ENCODE measurements at regions not wholly inside any gene's neighbourhood (a gene's known extent, or its start where the extent isn't known, plus 50 kb on each side); places are given as distances from the start of the nearest gene placed in this dataset.

DNA sequence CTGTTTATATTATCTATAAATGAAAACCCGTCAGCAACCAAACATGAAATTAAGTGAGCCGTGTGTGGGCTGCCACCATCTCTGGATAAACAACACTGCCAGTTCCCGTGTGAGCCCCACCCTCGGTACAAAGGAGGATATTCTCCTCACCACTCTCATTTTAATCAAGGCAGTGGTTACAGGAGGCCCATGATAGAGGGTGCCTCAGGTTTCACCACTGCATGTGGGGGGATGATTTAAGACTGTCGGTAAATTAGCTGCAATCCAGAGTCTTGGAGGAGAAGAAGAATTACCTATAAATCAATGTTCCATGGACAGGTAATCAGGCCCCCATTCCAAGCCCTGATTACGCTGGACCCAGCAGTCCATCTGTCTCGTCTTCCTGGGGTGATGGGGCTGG lies 361.6 kb upstream of the SULF2 start:
- TF ChIP-seq, protein P1, sequence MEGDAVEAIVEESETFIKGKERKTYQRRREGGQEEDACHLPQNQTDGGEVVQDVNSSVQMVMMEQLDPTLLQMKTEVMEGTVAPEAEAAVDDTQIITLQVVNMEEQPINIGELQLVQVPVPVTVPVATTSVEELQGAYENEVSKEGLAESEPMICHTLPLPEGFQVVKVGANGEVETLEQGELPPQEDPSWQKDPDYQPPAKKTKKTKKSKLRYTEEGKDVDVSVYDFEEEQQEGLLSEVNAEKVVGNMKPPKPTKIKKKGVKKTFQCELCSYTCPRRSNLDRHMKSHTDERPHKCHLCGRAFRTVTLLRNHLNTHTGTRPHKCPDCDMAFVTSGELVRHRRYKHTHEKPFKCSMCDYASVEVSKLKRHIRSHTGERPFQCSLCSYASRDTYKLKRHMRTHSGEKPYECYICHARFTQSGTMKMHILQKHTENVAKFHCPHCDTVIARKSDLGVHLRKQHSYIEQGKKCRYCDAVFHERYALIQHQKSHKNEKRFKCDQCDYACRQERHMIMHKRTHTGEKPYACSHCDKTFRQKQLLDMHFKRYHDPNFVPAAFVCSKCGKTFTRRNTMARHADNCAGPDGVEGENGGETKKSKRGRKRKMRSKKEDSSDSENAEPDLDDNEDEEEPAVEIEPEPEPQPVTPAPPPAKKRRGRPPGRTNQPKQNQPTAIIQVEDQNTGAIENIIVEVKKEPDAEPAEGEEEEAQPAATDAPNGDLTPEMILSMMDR (IDR thresholded peaks at IDR 0.05; ENCODE audit: low read depth, low read length), result no peak
- TF ChIP-seq EZH2phosphoT487 (IDR thresholded peaks at IDR 0.05; ENCODE audit: low read depth), result no peak
